Mesenchymal stem cell (in vitro differentiated cells and primary cell): ENCODE measurements at regions not wholly inside any gene's neighbourhood (a gene's known extent, or its start where the extent isn't known, plus 50 kb on each side); places are given as distances from the start of the nearest gene placed in this dataset.
"Not testable (repeated sequence)": the region's sequence is repeated elsewhere in the genome, so short reads cannot be mapped to it uniquely, and the experiment has no call there.

Experiments used
- DNase-seq: peaks from one replicate; pipeline ENCODE4 v3.0.0-alpha.2; 2013
- H2AFZ ChIP-seq: one replicate; pipeline ENCODE4 v1.6.1; 2013; ENCODE audit warnings: low read depth, mild to moderate bottlenecking, control low read depth, inconsistent platforms, low read length, moderate library complexity
- H2AK5ac ChIP-seq: 2 replicates; pipeline ENCODE4 v1.6.1; 2013; ENCODE audit warnings: low read length, moderate library complexity, mild to moderate bottlenecking, inconsistent platforms; ENCODE audit not compliant: severe bottlenecking
- H2BK120ac ChIP-seq: one replicate; pipeline ENCODE4 v1.6.1; 2013; ENCODE audit warnings: low read depth, mild to moderate bottlenecking, inconsistent platforms, low read length, moderate library complexity
- H2BK12ac ChIP-seq, 2 experiments: one replicate each; pipeline ENCODE4 v1.6.1; 2013; ENCODE audit warnings: inconsistent platforms in 2 of 2, low read length in 2 of 2, mild to moderate bottlenecking in 2 of 2, moderate library complexity in 2 of 2, control low read depth in 1 of 2
- H2BK15ac ChIP-seq: one replicate; pipeline ENCODE4 v1.6.1; 2013; ENCODE audit warnings: mild to moderate bottlenecking, low read depth, inconsistent platforms; ENCODE audit not compliant: poor library complexity, severe bottlenecking
- H2BK5ac ChIP-seq: 2 replicates; pipeline ENCODE4 v1.6.1; 2013; ENCODE audit warnings: low read depth, mild to moderate bottlenecking, low read length, control low read depth, inconsistent platforms; ENCODE audit not compliant: poor library complexity, severe bottlenecking
- H3K14ac ChIP-seq, 2 experiments: one replicate each; pipeline ENCODE4 v1.6.1; 2013; ENCODE audit warnings: inconsistent platforms in 2 of 2, low read length in 2 of 2, control low read depth in 1 of 2, mild to moderate bottlenecking in 1 of 2, moderate library complexity in 1 of 2
- H3K18ac ChIP-seq, 2 experiments: one replicate each; pipeline ENCODE4 v1.6.1; 2013; ENCODE audit warnings: inconsistent platforms in 2 of 2, low read length in 2 of 2, control low read depth in 1 of 2, low read depth in 1 of 2, mild to moderate bottlenecking in 1 of 2
- H3K23ac ChIP-seq, 2 experiments: one replicate each; pipeline ENCODE4 v1.6.1; 2013; ENCODE audit warnings: inconsistent platforms in 2 of 2, low read length in 2 of 2, mild to moderate bottlenecking in 2 of 2, moderate library complexity in 2 of 2, control low read depth in 1 of 2
- H3K27ac ChIP-seq: 2 replicates; pipeline ENCODE4 v1.5.1; 2013; ENCODE audit warnings: mild to moderate bottlenecking, moderate library complexity, low read length, control low read depth, inconsistent platforms; ENCODE audit not compliant: poor library complexity, severe bottlenecking
- H3K27me3 ChIP-seq, 2 experiments: 2 replicates each; pipeline versions ENCODE4 v1.6.1 to v1.7.0; 2013; ENCODE audit warnings: low read length in 2 of 2, mild to moderate bottlenecking in 2 of 2, moderate library complexity in 2 of 2, control low read depth in 1 of 2, inconsistent platforms in 1 of 2; ENCODE audit not compliant: control insufficient read depth in 1 of 2, insufficient read depth in 1 of 2
- H3K36me3 ChIP-seq, 2 experiments: 2 replicates each; pipeline versions ENCODE4 v1.6.1 to v1.7.0; 2013; ENCODE audit warnings: low read length in 2 of 2, control low read depth in 1 of 2, inconsistent platforms in 1 of 2, low read depth in 1 of 2, mild to moderate bottlenecking in 1 of 2; ENCODE audit not compliant: insufficient read depth in 2 of 2, control insufficient read depth in 1 of 2
- H3K4ac ChIP-seq, 2 experiments: one replicate each; pipeline ENCODE4 v1.6.1; 2013; ENCODE audit warnings: inconsistent platforms in 2 of 2, low read length in 2 of 2, mild to moderate bottlenecking in 2 of 2, moderate library complexity in 2 of 2, control low read depth in 1 of 2, low read depth in 1 of 2
- H3K4me1 ChIP-seq: 2 replicates; pipeline ENCODE4 v1.6.1; 2013; ENCODE audit warnings: low read depth, low read length, control low read depth; ENCODE audit not compliant: control insufficient read depth, insufficient read depth
- H3K4me2 ChIP-seq: 2 replicates; pipeline ENCODE4 v1.6.1; 2013; ENCODE audit warnings: low read length, mild to moderate bottlenecking, inconsistent platforms; ENCODE audit not compliant: poor library complexity, severe bottlenecking
- H3K4me3 ChIP-seq, 2 experiments: 2 replicates each; pipeline versions ENCODE4 v1.5.1 to v1.7.0; 2013; ENCODE audit warnings: low read length in 2 of 2, mild to moderate bottlenecking in 2 of 2, control low read depth in 1 of 2, low read depth in 1 of 2; ENCODE audit not compliant: insufficient read depth in 1 of 2
- H3K79me1 ChIP-seq: replicated peaks from 2 replicates; pipeline ENCODE4 v1.6.1; 2013; ENCODE audit warnings: mild to moderate bottlenecking, control low read depth, low read length, inconsistent platforms; ENCODE audit not compliant: poor library complexity, severe bottlenecking
- H3K9ac ChIP-seq: 2 replicates; pipeline ENCODE4 v1.7.0; 2013; ENCODE audit warnings: mild to moderate bottlenecking, low read length, moderate library complexity
- H3K9me3 ChIP-seq: 2 replicates; pipeline ENCODE4 v1.7.0; 2013; ENCODE audit warnings: mild to moderate bottlenecking, low read length; ENCODE audit not compliant: control insufficient read depth
- H4K8ac ChIP-seq: one replicate; pipeline ENCODE4 v1.6.1; 2013; ENCODE audit warnings: inconsistent platforms, mild to moderate bottlenecking, low read length, moderate library complexity
- H4K91ac ChIP-seq: one replicate; pipeline ENCODE4 v1.6.1; 2013; ENCODE audit warnings: mild to moderate bottlenecking, low read length, inconsistent platforms
- WGBS: methylation state at CpG from one replicate; pipeline ENCODE4 v1.1.7; 2013; ENCODE audit warnings: mixed read lengths; 5-methylcytosine and 5-hydroxymethylcytosine counted together

- Histone ChIP-seq H2BK120ac (no peak overlapping the region), H3K36me3 (no peaks in the 10 kb centered on the region), H4K91ac (no peak overlapping the region), H3K4me3 (no peak overlapping the region), H3K4ac (no peak overlapping the region), H3K9ac (no peak overlapping the region), H4K8ac (no peak overlapping the region), H3K9me3 (no peaks in the 10 kb centered on the region), H2BK5ac (no peak overlapping the region), H3K23ac (no peak overlapping the region), H2AK5ac (no peak overlapping the region), H3K4me2 (no peak overlapping the region), H2BK15ac (no peak overlapping the region), H3K14ac (no peak overlapping the region), H2BK12ac (no peak overlapping the region), H3K79me1 (peaks cover 7% of the 10 kb centered on the region), H3K18ac (no peak overlapping the region), H3K4me1 (peaks cover 31% of the 10 kb centered on the region), H2AFZ (no peak overlapping the region), H3K27ac (no peak overlapping the region), H3K27me3 (no peaks in the 10 kb centered on the region)
- no peak for DNase-seq
- 93% methylated on average over 4 of the region's 4 CpGs for WGBS
Observed at GRCh38 chr17:72462814-72463213, 342.0 kb downstream of the SOX9 start.

DNA sequence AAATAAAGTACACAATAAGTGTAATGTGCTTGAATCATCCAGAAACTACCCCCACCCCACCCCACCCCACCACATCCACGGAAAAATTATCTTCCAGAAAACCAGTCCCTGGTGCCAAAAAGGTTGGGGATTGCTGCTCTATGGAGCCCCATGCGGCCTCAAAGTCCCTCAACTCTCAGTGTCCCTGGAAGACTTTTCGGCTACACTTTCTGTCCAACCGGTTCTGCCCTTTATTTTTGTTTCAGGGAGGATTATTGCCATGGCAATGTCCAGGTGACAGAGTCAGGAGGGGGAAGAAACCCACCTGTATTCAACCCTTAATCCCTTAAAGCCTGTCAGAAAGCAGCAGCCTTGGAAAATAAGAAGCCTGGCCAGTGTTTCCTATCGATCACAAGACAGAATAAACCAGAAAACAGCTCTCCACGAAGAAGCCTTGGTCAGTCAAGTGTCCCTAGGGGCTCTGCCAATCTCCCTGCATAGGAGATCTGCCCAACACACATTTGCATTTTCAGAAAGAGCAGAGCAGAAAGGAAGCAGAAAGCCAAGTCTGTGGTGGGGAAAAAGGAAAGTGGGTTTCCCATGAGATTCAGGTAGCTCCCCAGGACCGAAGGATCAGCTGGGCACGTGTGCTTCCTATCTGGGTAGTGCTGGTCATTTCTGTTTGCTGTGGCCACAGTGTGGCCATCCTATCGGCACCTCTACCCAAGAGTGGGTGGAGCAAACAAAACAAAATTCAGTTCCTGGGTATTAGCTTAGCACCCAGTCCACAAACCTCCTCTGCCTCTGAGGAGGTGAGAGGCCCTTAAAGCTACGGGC, 342.7 kb downstream of the SOX9 start:
- DNase-seq = no peak
- no peaks in the 10 kb centered on the region for H3K36me3 ChIP-seq
- H4K91ac ChIP-seq = no peak overlapping the region
- H2BK15ac ChIP-seq = no peak overlapping the region
- H2BK12ac ChIP-seq = no peak overlapping the region
- WGBS = 96% methylated on average over 10 of the region's 10 CpGs
- H3K23ac ChIP-seq = no peak overlapping the region
- no peak overlapping the region for H3K18ac ChIP-seq
- H2AFZ ChIP-seq = no peak overlapping the region
- peaks cover 32% of the 10 kb centered on the region for H3K4me1 ChIP-seq
- peaks cover 5% of the 10 kb centered on the region for H3K79me1 ChIP-seq
- no peak overlapping the region for H4K8ac ChIP-seq
- no peak overlapping the region for H3K4me2 ChIP-seq
- H2BK5ac ChIP-seq = no peak overlapping the region
- no peaks in the 10 kb centered on the region for H3K9me3 ChIP-seq
- H2BK120ac ChIP-seq = peak overlapping the region; percentile 30
- H3K14ac ChIP-seq = no peak overlapping the region
- H3K27ac ChIP-seq = no peak overlapping the region
- H3K27me3 ChIP-seq = no peaks in the 10 kb centered on the region
- peak overlapping the region; percentile 31 for H2AK5ac ChIP-seq
- no peak overlapping the region for H3K4me3 ChIP-seq
- no peak overlapping the region for H3K9ac ChIP-seq
- no peak overlapping the region for H3K4ac ChIP-seq

GRCh38 chr17:72464221-72464620, 343.4 kb downstream of the SOX9 start:
- H4K91ac ChIP-seq, H2BK15ac ChIP-seq, H3K27me3 ChIP-seq, H3K79me1 ChIP-seq, H2BK12ac ChIP-seq, DNase-seq, H3K9me3 ChIP-seq, H2AK5ac ChIP-seq, H2BK5ac ChIP-seq, H4K8ac ChIP-seq, H3K23ac ChIP-seq, H2BK120ac ChIP-seq, H3K9ac ChIP-seq, H2AFZ ChIP-seq, H3K14ac ChIP-seq, H3K4ac ChIP-seq, H3K4me2 ChIP-seq, H3K18ac ChIP-seq, H3K36me3 ChIP-seq, H3K4me3 ChIP-seq: not testable (repeated sequence)
- Histone ChIP-seq H3K4me1 (peaks cover 34% of the 10 kb centered on the region), H3K27ac (peak overlapping the region; percentile 90)
- WGBS = 100% methylated on average over 4 of the region's 5 CpGs

- Histone ChIP-seq H2AK5ac (peak overlapping the region; percentile 19), H3K14ac (peak overlapping the region in 1 of 2 experiments; percentile 5), H3K9me3 (no peaks in the 10 kb centered on the region), H3K23ac (no peak overlapping the region), H2AFZ (no peak overlapping the region), H2BK5ac (peak overlapping the region; percentile 5), H3K4ac (no peak overlapping the region), H3K4me1 (peaks cover 37% of the 10 kb centered on the region), H3K9ac (no peak overlapping the region), H3K79me1 (peaks cover 3% of the 10 kb centered on the region), H3K4me2 (peak overlapping the region; percentile 60), H2BK15ac (no peak overlapping the region), H3K27ac (peak overlapping the region; percentile 90), H4K91ac (no peak overlapping the region), H3K4me3 (no peak overlapping the region), H2BK120ac (no peak overlapping the region), H2BK12ac (no peak overlapping the region), H3K27me3 (no peaks in the 10 kb centered on the region), H3K18ac (peak overlapping the region; percentile 22 to 23), H4K8ac (peak overlapping the region; percentile 15), H3K36me3 (peaks cover 0 to 3% of the 10 kb centered on the region in 2 experiments)
- 33% methylated on average over 10 of the region's 18 CpGs for WGBS
- peak; percentile 90 for DNase-seq
Observed at GRCh38 chr17:72465191-72466024, 344.6 kb downstream of the SOX9 start.
